Neutrophil (primary cell): ENCODE measurements at regions not wholly inside any gene's neighbourhood (a gene's known extent, or its start where the extent isn't known, plus 50 kb on each side); places are given as distances from the start of the nearest gene placed in this dataset.

Experiments used
- H3K27ac ChIP-seq: fragments of 200-600 bp; sonication (generic); 2 replicates; pipeline ENCODE4 v1.5.1; 2016; ENCODE audit warnings: mild to moderate bottlenecking, moderate library complexity
- H3K27me3 ChIP-seq: fragments of 200-600 bp; sonication (generic); 2 replicates; pipeline ENCODE4 v1.6.0; 2016; ENCODE audit warnings: mild to moderate bottlenecking
- H3K36me3 ChIP-seq: fragments of 200-600 bp; sonication (generic); 2 replicates; pipeline ENCODE4 v1.5.1; 2017
- H3K4me1 ChIP-seq, 2 experiments: fragments of 200-600 bp in 1 of 2; sonication (generic) in 1 of 2; 1 replicate in 1 of 2; 2 replicates in 1 of 2; pipeline versions ENCODE4 v1.5.1 to v1.6.1; 2013 to 2016; ENCODE audit warnings: low read depth in 1 of 2, low read length in 1 of 2, mild to moderate bottlenecking in 1 of 2, moderate library complexity in 1 of 2; ENCODE audit not compliant: control insufficient read depth in 1 of 2, insufficient read depth in 1 of 2
- H3K4me3 ChIP-seq, 2 experiments: fragments of 200-600 bp in 1 of 2; sonication (generic) in 1 of 2; 1 replicate in 1 of 2; 2 replicates in 1 of 2; pipeline ENCODE4 v1.5.1; 2013 to 2016; ENCODE audit warnings: low read depth in 1 of 2, low read length in 1 of 2, mild to moderate bottlenecking in 1 of 2, moderate library complexity in 1 of 2
- H3K9me3 ChIP-seq: fragments of 200-600 bp; sonication (generic); 2 replicates; pipeline ENCODE4 v1.5.1; 2016
- CTCF ChIP-seq: fragments of 200-600 bp; sonication (generic); IDR thresholded peaks from 2 replicates; pipeline ENCODE4 v1.5.1; 2016; ENCODE audit warnings: antibody characterized with exemption

DNA sequence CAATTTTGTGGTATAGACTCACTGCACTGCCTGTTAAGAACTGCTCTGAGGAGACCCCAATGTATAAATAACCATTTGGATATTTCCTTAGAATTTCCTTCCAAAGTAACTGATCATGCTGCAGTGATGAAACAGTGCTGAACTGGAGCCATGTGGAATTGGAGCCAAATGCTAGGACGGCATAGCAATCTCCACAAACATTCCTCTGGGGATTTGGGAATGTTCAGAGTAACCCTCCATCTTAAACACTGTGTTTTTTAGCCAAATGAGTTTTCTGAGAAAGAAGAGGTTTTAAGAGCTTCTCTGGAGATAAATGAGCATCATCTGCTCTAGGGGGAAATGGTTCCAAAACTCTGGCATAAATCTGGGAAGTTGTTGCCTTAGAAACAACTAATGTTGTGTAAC, 98.2 kb downstream of the OLFM4 start:
- Histone ChIP-seq H3K27ac (no peak overlapping the region), H3K36me3 (no peaks in the 10 kb centered on the region), H3K4me1 (peaks cover 23 to 31% of the 10 kb centered on the region in 2 experiments), H3K27me3 (peaks cover 37% of the 10 kb centered on the region), H3K9me3 (no peaks in the 10 kb centered on the region), H3K4me3 (no peak overlapping the region)
- no peak for TF ChIP-seq CTCF

DNA sequence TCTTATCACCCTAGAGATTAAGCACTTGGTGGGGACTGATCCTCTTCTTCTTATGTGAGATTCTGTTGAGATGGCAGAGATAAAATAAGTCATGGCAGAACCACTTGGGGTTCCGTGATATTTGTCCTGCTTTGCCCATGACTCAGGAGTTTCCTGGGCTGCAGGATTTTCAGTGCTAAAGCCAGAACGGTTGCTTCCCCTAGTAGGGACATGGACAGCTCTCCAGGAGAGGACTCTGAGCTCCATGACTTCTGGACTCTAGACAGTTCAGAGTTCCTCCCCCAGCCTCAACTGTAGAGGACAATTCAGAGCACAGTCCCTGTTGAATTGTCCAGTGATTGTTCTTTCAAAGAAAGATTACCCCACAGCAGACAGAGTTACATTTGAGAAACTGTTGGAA, 98.8 kb downstream of the OLFM4 start:
- Histone ChIP-seq H3K36me3 (no peaks in the 10 kb centered on the region), H3K4me1 (peaks cover 23 to 31% of the 10 kb centered on the region in 2 experiments), H3K9me3 (no peaks in the 10 kb centered on the region), H3K27me3 (peaks cover 42% of the 10 kb centered on the region), H3K4me3 (no peak overlapping the region), H3K27ac (no peak overlapping the region)
- no peak for TF ChIP-seq CTCF

DNA sequence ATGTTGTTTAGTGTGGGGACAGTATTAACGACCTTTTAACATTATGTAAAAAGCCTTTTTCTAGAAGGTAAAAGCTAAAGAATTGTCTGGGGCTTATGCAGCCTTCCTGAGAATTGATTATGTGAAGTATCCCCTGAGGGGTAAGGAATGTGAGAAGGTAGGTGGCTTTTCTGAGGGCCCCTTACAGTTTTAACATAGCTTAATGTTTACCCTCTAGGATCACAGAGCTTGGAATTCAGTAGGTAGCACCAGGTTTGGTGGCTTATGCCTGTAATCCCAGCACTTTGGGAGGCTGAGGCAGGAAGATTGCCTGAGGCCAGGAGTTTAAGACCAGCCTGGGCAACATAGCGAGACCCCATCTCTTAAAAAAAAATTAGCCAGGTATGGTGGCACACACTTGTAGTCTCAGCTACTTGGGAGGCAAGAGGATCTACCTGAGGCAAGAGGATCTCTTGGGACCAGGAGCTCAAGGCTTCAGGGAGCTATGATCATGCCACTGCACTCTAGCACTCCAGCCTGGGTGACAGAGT, 101.3 kb downstream of the OLFM4 start:
- Histone ChIP-seq H3K36me3 (no peaks in the 10 kb centered on the region), H3K4me1 (peaks cover 9 to 13% of the 10 kb centered on the region in 2 experiments), H3K27ac (no peak overlapping the region), H3K27me3 (peaks cover 63% of the 10 kb centered on the region), H3K4me3 (no peak overlapping the region), H3K9me3 (no peaks in the 10 kb centered on the region)
- no peak for TF ChIP-seq CTCF

DNA sequence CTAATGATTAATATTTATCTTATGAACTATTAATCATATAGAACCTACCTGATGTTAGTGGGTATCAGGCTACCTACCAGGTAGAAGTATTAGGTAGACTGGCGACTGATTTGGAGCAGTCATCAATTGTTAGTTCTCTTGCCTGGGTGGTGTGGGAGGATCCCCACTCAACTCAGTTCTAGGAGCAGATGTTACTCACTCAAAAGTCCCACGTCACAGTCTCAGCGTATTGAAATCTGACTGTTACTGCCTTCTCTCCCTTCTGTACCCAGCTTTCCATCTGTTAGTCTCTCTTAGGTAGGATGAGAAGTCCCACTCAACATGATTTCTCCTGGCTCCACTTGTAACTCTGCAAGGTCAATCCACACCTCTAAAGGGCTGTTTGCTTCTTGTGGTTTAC, 102.7 kb downstream of the OLFM4 start:
- H3K4me1 ChIP-seq = peaks cover under 1% of the 10 kb centered on the region in 2 experiments
- no peak for TF ChIP-seq CTCF
- no peak overlapping the region for H3K4me3 ChIP-seq
- no peaks in the 10 kb centered on the region for H3K9me3 ChIP-seq
- peaks cover 63% of the 10 kb centered on the region for H3K27me3 ChIP-seq
- H3K36me3 ChIP-seq = no peaks in the 10 kb centered on the region
- no peak overlapping the region for H3K27ac ChIP-seq

DNA sequence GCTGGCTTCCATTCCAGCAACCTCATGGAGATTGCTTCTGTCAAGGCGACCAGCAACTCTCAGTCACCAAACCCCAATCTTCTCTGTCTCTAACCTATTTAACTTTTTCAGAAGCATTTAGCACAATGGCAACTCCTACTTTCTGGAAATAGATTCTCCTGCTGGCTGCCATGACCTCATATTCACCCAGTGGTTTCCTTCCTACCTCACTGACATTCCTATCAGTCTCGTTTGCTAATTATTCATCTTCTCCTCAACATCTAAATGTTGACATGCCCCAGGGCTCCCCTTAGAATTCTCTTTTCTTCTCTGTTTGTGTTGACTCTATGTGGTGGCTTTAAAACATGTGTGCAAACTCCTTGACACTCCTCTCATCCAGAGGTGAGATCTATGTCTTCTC, 106.7 kb downstream of the OLFM4 start:
- H3K27me3 ChIP-seq = peaks cover 40% of the 10 kb centered on the region
- no peak overlapping the region for H3K4me3 ChIP-seq
- H3K9me3 ChIP-seq = no peaks in the 10 kb centered on the region
- no peak for TF ChIP-seq CTCF
- no peaks in the 10 kb centered on the region for H3K36me3 ChIP-seq
- H3K27ac ChIP-seq = no peak overlapping the region
- H3K4me1 ChIP-seq = peaks cover 22 to 25% of the 10 kb centered on the region in 2 experiments
